ENCODE measurements at regions not wholly inside any gene's neighbourhood (a gene's known extent, or its start where the extent isn't known, plus 50 kb on each side); places are given as distances from the start of the nearest gene placed in this dataset.

DNA sequence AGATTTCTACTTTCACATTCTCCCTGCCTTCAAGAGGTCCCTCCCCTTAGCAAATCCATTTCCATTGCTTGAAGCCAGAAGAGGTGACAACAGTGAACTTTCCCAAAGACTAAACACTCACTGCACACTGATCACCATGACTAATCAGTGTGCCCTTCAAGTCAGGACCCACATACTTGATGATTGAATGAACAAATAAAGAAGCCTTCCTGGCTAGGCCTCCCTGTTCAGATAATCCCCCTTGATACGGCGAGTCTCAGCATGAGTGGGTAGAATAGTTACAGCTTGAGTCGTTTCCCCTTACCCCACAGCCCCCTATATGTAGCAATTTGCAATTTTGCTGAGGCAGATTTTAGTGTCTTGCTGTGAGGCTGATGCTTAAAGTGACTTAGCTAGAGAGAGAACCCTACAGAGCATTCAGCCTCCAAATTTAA, 102.2 kb downstream of the UNC5CL start:
- TF ChIP-seq, protein P1, sequence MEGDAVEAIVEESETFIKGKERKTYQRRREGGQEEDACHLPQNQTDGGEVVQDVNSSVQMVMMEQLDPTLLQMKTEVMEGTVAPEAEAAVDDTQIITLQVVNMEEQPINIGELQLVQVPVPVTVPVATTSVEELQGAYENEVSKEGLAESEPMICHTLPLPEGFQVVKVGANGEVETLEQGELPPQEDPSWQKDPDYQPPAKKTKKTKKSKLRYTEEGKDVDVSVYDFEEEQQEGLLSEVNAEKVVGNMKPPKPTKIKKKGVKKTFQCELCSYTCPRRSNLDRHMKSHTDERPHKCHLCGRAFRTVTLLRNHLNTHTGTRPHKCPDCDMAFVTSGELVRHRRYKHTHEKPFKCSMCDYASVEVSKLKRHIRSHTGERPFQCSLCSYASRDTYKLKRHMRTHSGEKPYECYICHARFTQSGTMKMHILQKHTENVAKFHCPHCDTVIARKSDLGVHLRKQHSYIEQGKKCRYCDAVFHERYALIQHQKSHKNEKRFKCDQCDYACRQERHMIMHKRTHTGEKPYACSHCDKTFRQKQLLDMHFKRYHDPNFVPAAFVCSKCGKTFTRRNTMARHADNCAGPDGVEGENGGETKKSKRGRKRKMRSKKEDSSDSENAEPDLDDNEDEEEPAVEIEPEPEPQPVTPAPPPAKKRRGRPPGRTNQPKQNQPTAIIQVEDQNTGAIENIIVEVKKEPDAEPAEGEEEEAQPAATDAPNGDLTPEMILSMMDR (IDR thresholded peaks at IDR 0.05; ENCODE audit: control extremely low read depth in 1 of 3, insufficient read depth in 1 of 3, low read depth in 1 of 3, low read length in 3 of 3) = no peak
- TF ChIP-seq JUND (IDR thresholded peaks at IDR 0.05; ENCODE audit: low read length) (no peak), SRF (IDR thresholded peaks at IDR 0.05; ENCODE audit: low read depth, low read length) (no peak), CREB1 (IDR thresholded peaks at IDR 0.05) (no peak), RBBP5 (IDR thresholded peaks at IDR 0.05; ENCODE audit: borderline replicate concordance, low read depth, low read length) (no peak), POLR2A (IDR thresholded peaks at IDR 0.05; ENCODE audit: control extremely low read depth in 1 of 2, low read depth in 2 of 2, low read length in 2 of 2) (no peak), POLR2AphosphoS5 (IDR thresholded peaks at IDR 0.05; ENCODE audit: low read depth, low read length) (no peak), CBX5 (IDR thresholded peaks at IDR 0.05; ENCODE audit: low read depth, low read length) (no peak), YY1 (IDR thresholded peaks at IDR 0.05; ENCODE audit: low read depth, low read length) (no peak), NRF1 (IDR thresholded peaks at IDR 0.05; ENCODE audit: low read depth, low read length) (no peak), GTF2F1 (IDR thresholded peaks at IDR 0.05; ENCODE audit: borderline replicate concordance, low read depth, low read length) (no peak)
